A549 (cell line): ENCODE measurements at regions not wholly inside any gene's neighbourhood (a gene's known extent, or its start where the extent isn't known, plus 50 kb on each side); places are given as distances from the start of the nearest gene placed in this dataset.

ENCODE experiments used
- POLR2A ChIP-seq: IDR thresholded peaks from 2 replicates; pipeline ENCODE4 v1.6.1; 2012; ENCODE audit warnings: mild to moderate bottlenecking, low read length
- TF ChIP-seq, protein P1 (sequence below): fragments of 450-650 bp; IDR thresholded peaks from 2 replicates; pipeline ENCODE4 v1.6.1; 2014; ENCODE audit warnings: antibody characterized with exemption

DNA sequence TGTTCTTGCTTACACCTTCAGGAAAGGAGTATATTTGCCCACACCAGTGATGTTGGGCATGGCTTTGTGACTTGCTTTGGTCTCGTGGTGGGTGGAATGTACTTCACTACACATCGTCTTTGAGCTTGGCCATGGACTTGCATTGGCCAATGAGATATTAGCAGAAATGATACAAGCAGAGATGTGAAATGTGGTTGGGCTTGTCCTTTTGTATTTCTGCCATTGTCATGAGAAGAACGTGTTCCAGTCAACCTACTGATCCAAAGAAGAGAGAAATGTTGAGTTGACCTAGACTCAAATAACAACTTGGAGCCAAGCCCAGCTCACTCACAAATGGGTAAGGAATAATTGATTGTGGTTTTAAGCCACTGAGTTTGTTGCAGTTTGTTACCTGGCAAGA is 138.4 kb upstream of the ARX start:
- TF ChIP-seq POLR2A, result no peak
- TF ChIP-seq, protein P1, sequence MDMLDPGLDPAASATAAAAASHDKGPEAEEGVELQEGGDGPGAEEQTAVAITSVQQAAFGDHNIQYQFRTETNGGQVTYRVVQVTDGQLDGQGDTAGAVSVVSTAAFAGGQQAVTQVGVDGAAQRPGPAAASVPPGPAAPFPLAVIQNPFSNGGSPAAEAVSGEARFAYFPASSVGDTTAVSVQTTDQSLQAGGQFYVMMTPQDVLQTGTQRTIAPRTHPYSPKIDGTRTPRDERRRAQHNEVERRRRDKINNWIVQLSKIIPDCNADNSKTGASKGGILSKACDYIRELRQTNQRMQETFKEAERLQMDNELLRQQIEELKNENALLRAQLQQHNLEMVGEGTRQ, result no peak
